Gastroesophageal sphincter (tissue), 3 donors: ENCODE measurements at regions not wholly inside any gene's neighbourhood (a gene's known extent, or its start where the extent isn't known, plus 50 kb on each side); places are given as distances from the start of the nearest gene placed in this dataset.
A peak's percentile ranks its signal among the peaks of the same experiment; 100 is the strongest.

Source experiments
- EP300 ChIP-seq: sonication (generic); formaldehyde crosslinking; IDR thresholded peaks from one replicate; pipeline ENCODE4 v1.6.1; 2017; ENCODE audit warnings: antibody characterized with exemption, mild to moderate bottlenecking
- POLR2A ChIP-seq, 2 donors: fragments of 450-650 bp; IDR thresholded peaks; one replicate each; pipeline ENCODE4 v1.6.1; 2017; ENCODE audit warnings: antibody characterized with exemption in 2 of 2, mild to moderate bottlenecking in 2 of 2, moderate library complexity in 1 of 2
- POLR2AphosphoS5 ChIP-seq: sonication (generic); formaldehyde crosslinking; IDR thresholded peaks from one replicate; pipeline ENCODE4 v1.6.1; 2017; ENCODE audit warnings: antibody characterized with exemption
- TF ChIP-seq, protein P1 (sequence below), 4 experiments: fragments of 200-600 bp in 2 of 4; fragments of 450-650 bp in 2 of 4; sonication (generic) in 1 of 4; IDR thresholded peaks; one replicate each; pipeline ENCODE4 v1.5.1; 2017 to 2019; ENCODE audit warnings: antibody characterized with exemption in 4 of 4, mild to moderate bottlenecking in 2 of 4, moderate library complexity in 2 of 4

DNA sequence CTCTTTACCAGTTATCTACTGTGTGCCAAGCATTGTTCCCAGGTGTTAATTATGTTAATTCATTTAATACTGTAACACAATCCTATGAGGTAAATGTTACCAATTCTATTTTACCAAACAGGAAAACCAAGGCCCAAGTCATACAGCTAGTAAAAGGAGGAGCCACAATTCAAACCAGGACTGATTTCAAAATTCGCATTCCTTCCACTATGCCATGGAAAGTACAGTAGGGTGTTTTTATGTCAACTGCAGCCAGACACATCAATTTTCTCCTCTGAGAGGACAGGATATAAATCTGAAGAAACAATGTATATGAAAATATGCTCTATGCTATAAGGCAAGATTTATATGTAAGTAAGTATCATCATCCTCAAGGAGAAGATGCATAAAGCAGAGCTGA lies 104.3 kb downstream of the RPL27A start:
- TF ChIP-seq, protein P1, sequence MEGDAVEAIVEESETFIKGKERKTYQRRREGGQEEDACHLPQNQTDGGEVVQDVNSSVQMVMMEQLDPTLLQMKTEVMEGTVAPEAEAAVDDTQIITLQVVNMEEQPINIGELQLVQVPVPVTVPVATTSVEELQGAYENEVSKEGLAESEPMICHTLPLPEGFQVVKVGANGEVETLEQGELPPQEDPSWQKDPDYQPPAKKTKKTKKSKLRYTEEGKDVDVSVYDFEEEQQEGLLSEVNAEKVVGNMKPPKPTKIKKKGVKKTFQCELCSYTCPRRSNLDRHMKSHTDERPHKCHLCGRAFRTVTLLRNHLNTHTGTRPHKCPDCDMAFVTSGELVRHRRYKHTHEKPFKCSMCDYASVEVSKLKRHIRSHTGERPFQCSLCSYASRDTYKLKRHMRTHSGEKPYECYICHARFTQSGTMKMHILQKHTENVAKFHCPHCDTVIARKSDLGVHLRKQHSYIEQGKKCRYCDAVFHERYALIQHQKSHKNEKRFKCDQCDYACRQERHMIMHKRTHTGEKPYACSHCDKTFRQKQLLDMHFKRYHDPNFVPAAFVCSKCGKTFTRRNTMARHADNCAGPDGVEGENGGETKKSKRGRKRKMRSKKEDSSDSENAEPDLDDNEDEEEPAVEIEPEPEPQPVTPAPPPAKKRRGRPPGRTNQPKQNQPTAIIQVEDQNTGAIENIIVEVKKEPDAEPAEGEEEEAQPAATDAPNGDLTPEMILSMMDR (IDR thresholded peaks at IDR 0.05): peak; percentile 27 to 57 (median 34)
- TF ChIP-seq POLR2AphosphoS5 (no peak), POLR2A (IDR thresholded peaks at IDR 0.05) (no peak), EP300 (no peak)
